ENCODE measurements at regions not wholly inside any gene's neighbourhood (a gene's known extent, or its start where the extent isn't known, plus 50 kb on each side); places are given as distances from the start of the nearest gene placed in this dataset.

DNA sequence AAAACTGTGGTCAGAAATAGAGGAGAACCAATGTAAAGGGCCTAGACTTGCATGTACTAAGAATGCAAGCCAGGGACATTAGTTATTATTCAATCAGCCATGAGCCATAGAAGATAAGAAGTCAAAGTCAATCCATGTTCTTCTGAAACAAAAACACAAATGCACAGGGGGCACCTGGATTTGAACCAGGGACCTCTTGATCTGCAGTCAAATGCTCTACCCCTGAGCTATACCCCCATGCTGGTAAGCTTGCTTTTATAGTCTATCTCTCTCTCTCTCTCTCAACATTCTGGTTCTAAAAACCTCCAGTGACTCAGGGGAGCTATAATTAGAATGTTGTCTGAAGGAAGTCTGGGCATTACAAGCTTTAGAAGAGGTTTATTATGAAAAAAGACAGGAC, 85.6 kb upstream of the ACP3 start:
- H3K27me3 ChIP-seq (ENCODE audit: insufficient read depth, poor library complexity, severe bottlenecking) = no peaks in the 10 kb centered on the region
- peak in 1 of 2 experiments; percentile 14 for DNase-seq (ENCODE audit: low read depth in 1 of 2, low spot score in 1 of 2)
- H3K4me3 ChIP-seq (replicated peaks; ENCODE audit: insufficient read depth, low read length) = no peak overlapping the region
- H3K27ac ChIP-seq (replicated peaks) = no peak overlapping the region
- TF ChIP-seq POLR2AphosphoS5 (IDR thresholded peaks at IDR 0.05; ENCODE audit: low read depth) = no peak
- no peak for TF ChIP-seq SPI1 (IDR thresholded peaks at IDR 0.05; ENCODE audit: borderline replicate concordance, low read depth)
- TF ChIP-seq GABPA (IDR thresholded peaks at IDR 0.05; ENCODE audit: low read depth) = no peak
- TF ChIP-seq, protein P1, sequence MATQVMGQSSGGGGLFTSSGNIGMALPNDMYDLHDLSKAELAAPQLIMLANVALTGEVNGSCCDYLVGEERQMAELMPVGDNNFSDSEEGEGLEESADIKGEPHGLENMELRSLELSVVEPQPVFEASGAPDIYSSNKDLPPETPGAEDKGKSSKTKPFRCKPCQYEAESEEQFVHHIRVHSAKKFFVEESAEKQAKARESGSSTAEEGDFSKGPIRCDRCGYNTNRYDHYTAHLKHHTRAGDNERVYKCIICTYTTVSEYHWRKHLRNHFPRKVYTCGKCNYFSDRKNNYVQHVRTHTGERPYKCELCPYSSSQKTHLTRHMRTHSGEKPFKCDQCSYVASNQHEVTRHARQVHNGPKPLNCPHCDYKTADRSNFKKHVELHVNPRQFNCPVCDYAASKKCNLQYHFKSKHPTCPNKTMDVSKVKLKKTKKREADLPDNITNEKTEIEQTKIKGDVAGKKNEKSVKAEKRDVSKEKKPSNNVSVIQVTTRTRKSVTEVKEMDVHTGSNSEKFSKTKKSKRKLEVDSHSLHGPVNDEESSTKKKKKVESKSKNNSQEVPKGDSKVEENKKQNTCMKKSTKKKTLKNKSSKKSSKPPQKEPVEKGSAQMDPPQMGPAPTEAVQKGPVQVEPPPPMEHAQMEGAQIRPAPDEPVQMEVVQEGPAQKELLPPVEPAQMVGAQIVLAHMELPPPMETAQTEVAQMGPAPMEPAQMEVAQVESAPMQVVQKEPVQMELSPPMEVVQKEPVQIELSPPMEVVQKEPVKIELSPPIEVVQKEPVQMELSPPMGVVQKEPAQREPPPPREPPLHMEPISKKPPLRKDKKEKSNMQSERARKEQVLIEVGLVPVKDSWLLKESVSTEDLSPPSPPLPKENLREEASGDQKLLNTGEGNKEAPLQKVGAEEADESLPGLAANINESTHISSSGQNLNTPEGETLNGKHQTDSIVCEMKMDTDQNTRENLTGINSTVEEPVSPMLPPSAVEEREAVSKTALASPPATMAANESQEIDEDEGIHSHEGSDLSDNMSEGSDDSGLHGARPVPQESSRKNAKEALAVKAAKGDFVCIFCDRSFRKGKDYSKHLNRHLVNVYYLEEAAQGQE (IDR thresholded peaks at IDR 0.05; ENCODE audit: insufficient replicate concordance, low read depth) = no peak

DNA sequence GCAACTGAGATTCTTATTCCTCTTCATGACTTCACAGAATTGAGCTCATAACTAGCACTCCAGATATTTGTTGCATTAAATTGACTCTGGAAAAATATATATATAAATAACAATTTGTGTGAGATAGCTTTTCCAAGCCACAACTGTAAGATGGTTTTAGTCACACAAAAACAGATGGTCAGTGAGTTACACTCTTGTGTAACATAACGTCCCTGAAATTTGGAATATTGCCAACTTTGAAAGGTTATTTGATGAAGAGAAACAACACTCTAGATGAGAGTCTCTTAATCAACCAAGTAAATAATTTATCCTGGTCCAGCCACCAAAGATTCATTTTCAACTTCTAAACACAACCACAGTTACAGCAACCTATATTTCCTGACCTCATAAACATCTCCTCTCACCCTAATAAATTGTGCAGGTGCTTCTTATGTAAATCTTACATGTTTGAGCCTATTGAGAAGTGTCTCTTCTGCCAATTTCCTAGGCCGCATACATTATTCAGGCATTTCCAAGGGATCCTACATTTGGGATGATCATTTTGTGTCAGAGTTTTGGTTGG, 84.9 kb upstream of the ACP3 start:
- Histone ChIP-seq H3K4me3 (replicated peaks; ENCODE audit: insufficient read depth, low read length) (no peak overlapping the region), H3K27ac (replicated peaks) (no peak overlapping the region), H3K27me3 (ENCODE audit: insufficient read depth, poor library complexity, severe bottlenecking) (no peaks in the 10 kb centered on the region)
- peak in 1 of 2 experiments; percentile 37 for DNase-seq (ENCODE audit: low read depth in 1 of 2, low spot score in 1 of 2)
- TF ChIP-seq, protein P1 (IDR thresholded peaks at IDR 0.05; ENCODE audit: insufficient replicate concordance, low read depth) = no peak
- TF ChIP-seq GABPA (IDR thresholded peaks at IDR 0.05; ENCODE audit: low read depth) = no peak
- TF ChIP-seq POLR2AphosphoS5 (IDR thresholded peaks at IDR 0.05; ENCODE audit: low read depth) = no peak
- no peak for TF ChIP-seq SPI1 (IDR thresholded peaks at IDR 0.05; ENCODE audit: borderline replicate concordance, low read depth)
- TF ChIP-seq, protein P2, sequence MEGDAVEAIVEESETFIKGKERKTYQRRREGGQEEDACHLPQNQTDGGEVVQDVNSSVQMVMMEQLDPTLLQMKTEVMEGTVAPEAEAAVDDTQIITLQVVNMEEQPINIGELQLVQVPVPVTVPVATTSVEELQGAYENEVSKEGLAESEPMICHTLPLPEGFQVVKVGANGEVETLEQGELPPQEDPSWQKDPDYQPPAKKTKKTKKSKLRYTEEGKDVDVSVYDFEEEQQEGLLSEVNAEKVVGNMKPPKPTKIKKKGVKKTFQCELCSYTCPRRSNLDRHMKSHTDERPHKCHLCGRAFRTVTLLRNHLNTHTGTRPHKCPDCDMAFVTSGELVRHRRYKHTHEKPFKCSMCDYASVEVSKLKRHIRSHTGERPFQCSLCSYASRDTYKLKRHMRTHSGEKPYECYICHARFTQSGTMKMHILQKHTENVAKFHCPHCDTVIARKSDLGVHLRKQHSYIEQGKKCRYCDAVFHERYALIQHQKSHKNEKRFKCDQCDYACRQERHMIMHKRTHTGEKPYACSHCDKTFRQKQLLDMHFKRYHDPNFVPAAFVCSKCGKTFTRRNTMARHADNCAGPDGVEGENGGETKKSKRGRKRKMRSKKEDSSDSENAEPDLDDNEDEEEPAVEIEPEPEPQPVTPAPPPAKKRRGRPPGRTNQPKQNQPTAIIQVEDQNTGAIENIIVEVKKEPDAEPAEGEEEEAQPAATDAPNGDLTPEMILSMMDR (IDR thresholded peaks at IDR 0.05; ENCODE audit: insufficient read depth, low read length) = no peak

DNA sequence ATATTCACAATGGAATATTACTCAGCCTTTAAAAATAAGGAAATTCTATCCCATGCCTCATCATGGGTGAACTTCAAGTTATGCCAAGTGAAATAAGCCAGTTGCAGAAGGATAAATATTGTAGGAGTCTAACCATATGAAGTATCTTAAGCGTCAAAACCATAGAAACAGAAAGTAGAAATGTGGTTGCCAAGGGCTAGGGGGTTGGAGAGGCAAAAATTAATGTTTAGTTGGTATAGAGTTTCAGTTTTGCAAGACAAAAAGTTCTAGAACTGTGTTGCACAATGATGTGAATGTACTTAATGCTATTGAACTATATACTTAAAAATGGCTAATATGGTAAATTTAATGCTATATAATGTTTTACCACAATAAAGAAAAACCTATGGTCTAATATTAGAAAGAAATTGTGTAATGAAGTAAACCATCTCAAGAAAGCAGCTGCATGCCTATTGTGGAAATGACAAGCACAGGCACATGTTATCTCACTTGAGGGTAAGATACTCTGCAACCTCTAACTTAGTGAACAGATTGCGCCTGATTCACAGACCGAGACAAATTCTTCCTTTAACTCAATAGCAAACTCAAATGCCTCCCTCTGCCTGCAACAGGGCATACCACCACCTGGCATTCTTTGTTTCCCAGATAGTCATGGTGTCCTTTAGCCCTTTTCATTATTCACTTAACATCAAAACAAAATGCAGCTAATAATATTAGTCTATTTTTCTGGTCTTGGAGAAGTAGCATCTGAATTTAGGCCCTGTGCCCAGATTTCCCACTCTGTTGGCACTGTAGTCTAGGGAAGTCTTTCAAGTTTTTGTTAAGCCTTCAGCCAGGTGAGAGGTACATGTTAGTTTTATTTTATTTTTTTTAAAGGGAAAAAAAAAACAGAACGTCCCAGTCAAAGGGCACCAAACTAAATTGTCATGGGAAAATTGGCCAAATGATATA, 80.2 kb upstream of the ACP3 start:
- Histone ChIP-seq H3K27me3 (ENCODE audit: insufficient read depth, poor library complexity, severe bottlenecking) (no peaks in the 10 kb centered on the region), H3K27ac (replicated peaks) (no peak overlapping the region), H3K4me3 (replicated peaks; ENCODE audit: insufficient read depth, low read length) (no peak overlapping the region)
- TF ChIP-seq POLR2AphosphoS5 (IDR thresholded peaks at IDR 0.05; ENCODE audit: low read depth) = no peak
- TF ChIP-seq, protein P2 (IDR thresholded peaks at IDR 0.05; ENCODE audit: insufficient read depth, low read length) = no peak
- TF ChIP-seq GABPA (IDR thresholded peaks at IDR 0.05; ENCODE audit: low read depth) = no peak
- TF ChIP-seq, protein P1 (IDR thresholded peaks at IDR 0.05; ENCODE audit: insufficient replicate concordance, low read depth) = no peak
- TF ChIP-seq SPI1 (IDR thresholded peaks at IDR 0.05; ENCODE audit: borderline replicate concordance, low read depth) = no peak
- no peak for DNase-seq (ENCODE audit: low read depth in 1 of 2, low spot score in 1 of 2)
